HG02943 (cell line): ENCODE measurements at regions not wholly inside any gene's neighbourhood (a gene's known extent, or its start where the extent isn't known, plus 50 kb on each side); places are given as distances from the start of the nearest gene placed in this dataset.

Experiments used
- ATAC-seq: cut with Tn5 transposase; IDR thresholded peaks from one replicate; pipeline ENCODE4 v1.9.1; 2021; ENCODE audit warnings: mild to moderate bottlenecking, low read depth, moderate library complexity; ENCODE audit not compliant: unreplicated experiment

- no peak for ATAC-seq
These were observed 173.1 kb downstream of the KLHL28 start for GRCh38 chr14:44788612-44789011.

- ATAC-seq: no peak
These were observed 176.7 kb downstream of the KLHL28 start for GRCh38 chr14:44785096-44785495.

- no peak for ATAC-seq
These were observed 177.8 kb downstream of the KLHL28 start for GRCh38 chr14:44783901-44784300.

GRCh38 chr14:44782775-44783238 lies 178.9 kb downstream of the KLHL28 start:
- ATAC-seq: no peak

- ATAC-seq: no peak
These were observed 180.8 kb downstream of the KLHL28 start for GRCh38 chr14:44780989-44781388.

GRCh38 chr14:44778604-44779003 lies 183.1 kb downstream of the KLHL28 start:
- ATAC-seq: no peak

- ATAC-seq: no peak
These were observed 184.2 kb downstream of the KLHL28 start for GRCh38 chr14:44777584-44777983.

GRCh38 chr14:44775248-44775647 lies 186.5 kb downstream of the KLHL28 start:
- ATAC-seq: no peak

GRCh38 chr14:44774396-44774795 lies 187.4 kb downstream of the KLHL28 start:
- ATAC-seq: no peak

- no peak for ATAC-seq
These were observed 190.3 kb downstream of the KLHL28 start for GRCh38 chr14:44771496-44771895.

GRCh38 chr14:44770201-44770600 lies 191.5 kb downstream of the KLHL28 start:
- no peak for ATAC-seq

- no peak for ATAC-seq
These were observed 192.8 kb downstream of the KLHL28 start for GRCh38 chr14:44768935-44769334.

- no peak for ATAC-seq
These were observed 194.0 kb downstream of the KLHL28 start for GRCh38 chr14:44767646-44768173.

GRCh38 chr14:44766285-44766684 lies 195.5 kb downstream of the KLHL28 start:
- ATAC-seq: no peak

- no peak for ATAC-seq
These were observed 198.4 kb downstream of the KLHL28 start for GRCh38 chr14:44763356-44763755.

GRCh38 chr14:44759277-44759676 lies 202.5 kb downstream of the KLHL28 start:
- no peak for ATAC-seq

- ATAC-seq: no peak
These were observed 205.2 kb downstream of the KLHL28 start for GRCh38 chr14:44756554-44756953.

- ATAC-seq: no peak
These were observed 216.4 kb downstream of the KLHL28 start for GRCh38 chr14:44745371-44745770.

- no peak for ATAC-seq
These were observed 219.5 kb downstream of the KLHL28 start for GRCh38 chr14:44742202-44742601.

GRCh38 chr14:44741431-44741830 lies 220.3 kb downstream of the KLHL28 start:
- no peak for ATAC-seq

- no peak for ATAC-seq
These were observed 225.4 kb downstream of the KLHL28 start for GRCh38 chr14:44736326-44736725.

GRCh38 chr14:44732144-44732543 lies 225.1 kb upstream of the FSCB start:
- ATAC-seq: no peak

- ATAC-seq: no peak
These were observed 223.8 kb upstream of the FSCB start for GRCh38 chr14:44730860-44731259.
